ENCODE measurements at regions not wholly inside any gene's neighbourhood (a gene's known extent, or its start where the extent isn't known, plus 50 kb on each side); places are given as distances from the start of the nearest gene placed in this dataset.

DNA sequence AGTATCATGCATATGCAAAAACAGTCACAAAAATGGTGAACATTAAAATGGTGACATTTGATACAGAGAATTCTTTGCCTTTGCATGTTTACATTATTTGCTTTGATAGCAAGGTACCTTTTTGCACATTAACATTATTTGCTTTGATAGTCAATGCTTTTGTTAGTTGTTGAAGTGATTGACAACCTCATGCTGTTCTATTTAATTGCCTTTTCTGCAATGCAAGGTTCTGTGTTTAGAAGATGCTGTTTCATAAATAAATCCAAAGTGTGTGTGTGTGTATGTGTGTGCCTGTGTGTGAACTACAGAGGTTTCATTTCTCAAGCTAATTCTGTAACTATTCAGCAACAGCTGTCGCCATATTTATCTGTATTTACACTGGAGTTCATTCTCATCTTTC lies 668.7 kb downstream of the NR2F1-AS1 start:
- DNase-seq = peak; percentile 7

DNA sequence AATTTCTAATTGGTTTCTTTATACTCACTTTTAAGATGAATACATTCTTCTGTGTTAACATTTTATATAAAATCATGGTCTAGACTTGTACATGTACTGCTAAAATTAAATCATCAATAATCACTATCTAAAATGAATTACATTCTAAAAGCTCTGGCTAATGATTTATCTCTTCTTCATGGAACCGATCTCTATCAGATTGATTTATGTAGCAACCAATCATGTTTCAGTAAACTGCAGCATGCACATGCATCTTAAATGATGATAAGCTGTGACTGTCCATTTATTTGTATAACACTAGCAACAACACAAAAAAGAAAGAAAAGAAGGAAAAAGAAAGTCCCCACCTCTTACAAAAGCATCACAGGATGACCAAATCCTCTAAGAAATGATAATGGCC lies 669.2 kb downstream of the NR2F1-AS1 start:
- DNase-seq = no peak

DNA sequence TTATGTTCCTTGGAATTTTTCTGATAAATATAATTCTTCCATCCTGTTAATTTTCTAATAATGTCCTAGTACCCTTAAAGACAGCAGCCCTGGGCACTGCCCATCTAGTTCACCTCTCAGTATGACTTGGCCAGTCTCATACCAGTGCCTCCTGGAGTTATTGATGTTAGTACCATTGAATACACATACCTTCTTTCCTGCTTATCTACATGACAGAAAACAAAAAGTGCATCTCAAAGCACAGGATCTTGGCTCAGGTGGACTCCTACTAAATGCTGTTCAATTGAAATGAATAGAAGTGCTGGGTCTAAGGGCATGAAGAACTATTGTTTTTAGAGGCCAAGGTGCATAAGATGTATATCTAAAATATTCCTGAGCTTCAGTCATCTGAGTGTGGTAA lies 669.7 kb downstream of the NR2F1-AS1 start:
- no peak for DNase-seq

DNA sequence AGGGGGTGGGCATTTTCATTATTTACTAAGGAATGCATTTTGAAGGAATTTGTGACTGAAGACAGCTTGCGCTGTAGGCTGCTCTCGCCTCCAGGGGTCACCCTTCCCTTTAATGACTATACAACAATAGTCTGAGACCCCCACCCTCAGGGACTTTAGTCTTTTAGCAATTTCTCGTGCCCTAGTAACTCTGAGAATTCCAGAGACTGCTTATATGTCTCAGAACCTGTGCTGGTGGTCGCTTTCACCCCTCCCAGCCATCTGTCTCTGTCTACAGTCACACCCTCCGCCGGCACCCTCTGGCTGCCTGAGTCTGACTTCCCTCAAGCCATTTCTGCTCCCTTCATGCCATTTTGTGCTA lies 671.4 kb downstream of the NR2F1-AS1 start:
- DNase-seq = peak; percentile 77

DNA sequence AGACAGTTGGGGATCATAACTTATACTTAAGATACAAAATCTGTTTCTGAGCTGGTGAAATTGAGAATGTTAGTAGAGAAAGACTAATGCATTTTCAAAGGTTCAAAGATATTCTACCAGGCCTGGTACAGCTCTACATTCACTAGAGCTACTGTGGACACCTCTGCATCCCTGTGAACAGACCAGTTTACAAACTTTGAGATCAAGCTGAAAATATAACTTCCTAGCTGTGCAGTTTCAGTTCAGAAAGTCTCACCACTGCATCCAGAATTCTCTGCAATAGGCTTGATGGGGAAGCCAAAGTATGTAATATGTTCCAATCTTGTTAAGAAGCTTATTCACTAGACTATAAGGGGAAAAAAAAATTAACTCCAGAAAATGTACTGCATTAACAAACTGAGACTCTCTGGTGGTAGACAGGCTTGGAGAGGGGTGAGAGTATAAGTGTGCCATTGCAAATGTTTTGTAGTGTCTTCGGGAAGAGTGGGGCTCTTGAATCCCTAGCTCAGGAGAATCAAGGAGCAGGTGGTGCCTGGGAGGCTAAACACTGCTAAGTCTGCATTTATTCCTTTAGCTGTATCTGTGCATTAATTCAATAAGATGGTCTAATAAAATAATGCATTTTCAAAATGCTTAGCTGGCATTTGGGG lies 671.9 kb downstream of the NR2F1-AS1 start:
- DNase-seq = peak; percentile 50

DNA sequence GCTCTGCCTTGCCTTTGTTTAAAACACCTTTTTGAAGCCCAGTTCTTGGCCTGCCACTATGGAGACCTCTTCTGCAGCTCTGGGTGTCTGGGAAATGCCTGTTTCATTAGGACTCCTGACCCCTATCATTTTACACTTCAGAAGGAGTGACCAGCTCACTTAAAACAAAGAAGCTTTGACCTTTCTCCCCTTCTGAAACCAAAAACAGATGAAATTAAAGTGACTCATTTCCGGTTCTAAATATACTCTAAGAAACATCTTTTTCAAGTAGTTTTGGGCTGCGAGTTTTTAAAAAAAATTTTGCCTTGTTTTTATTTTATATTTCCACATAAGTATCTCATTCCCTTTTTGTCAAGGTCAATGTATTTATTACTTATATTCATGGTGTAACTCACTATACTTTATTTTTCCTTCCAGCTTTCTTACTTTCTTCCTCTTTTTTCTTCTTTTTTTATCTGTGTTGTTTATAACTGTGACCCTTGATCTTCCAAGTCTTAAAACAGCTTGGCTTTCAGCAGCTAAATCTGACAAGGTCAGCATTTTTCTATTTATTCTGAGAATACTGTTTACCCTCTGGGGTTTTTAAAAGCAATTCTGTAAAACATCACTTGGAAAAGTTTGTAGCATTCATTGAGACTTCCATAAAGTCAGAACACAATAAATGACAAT lies 672.9 kb downstream of the NR2F1-AS1 start:
- no peak for DNase-seq

DNA sequence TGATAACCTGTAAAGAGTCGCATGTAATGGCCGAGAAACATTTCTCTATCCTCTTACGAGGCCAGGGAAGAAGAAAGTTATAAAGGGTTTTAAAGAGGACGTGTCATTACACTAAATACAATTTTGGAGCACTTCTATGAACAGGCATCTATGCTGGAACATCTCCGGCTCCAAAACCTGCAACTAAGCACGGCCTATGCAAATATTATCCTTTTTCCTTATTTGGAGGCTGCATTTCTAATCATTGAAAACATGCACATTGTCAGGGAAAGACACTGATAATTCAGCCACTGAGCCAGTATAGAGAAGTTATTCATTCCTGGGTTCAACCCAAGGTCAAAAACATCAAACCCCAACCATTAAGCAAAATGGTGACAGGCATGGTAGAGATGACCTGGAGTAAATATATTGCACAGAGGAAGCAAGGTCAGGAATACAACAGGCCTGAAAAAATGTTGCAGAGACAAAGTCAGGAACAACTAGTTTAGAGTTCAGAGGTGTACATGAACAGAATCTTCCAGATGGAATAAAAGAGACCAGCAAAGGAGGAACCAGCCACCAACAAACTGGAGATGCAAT lies 674.1 kb downstream of the NR2F1-AS1 start:
- no peak for DNase-seq

DNA sequence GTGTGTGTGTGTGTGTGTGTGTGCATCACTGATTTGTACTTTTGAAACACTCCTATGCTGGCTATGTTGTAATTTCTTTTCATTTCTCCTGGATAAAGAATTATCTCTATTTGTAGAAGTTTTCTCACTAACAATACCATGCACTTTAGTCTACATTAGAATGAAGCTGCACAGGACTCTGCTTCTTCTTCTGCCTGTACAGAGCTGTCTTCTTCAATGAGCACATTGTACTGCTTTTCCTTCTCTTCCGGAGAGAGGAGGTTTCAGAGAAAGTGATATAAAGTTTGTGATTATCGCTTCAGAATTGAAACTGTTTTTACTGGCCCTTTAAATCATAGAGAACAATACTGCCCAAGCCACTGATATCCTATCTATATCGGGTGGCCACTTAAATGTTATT lies 677.0 kb downstream of the NR2F1-AS1 start:
- DNase-seq = no peak

DNA sequence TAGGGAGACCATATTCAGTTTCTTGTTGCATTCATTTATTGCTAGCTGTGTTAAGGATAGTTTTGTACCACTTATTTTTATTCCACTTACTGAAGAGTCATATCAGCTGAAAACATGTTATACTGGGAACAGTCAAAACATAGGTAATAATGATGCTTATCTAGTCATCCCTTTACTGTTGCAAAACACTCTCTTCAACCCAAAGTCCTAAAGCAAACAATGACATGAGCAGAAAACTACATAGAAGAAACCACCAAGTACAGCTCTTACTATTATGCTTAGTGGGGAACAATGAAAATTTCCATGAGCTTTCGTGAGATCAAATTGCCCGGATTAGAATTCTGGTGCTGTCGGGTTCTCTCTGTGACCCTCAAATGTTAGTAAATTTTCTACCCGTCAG lies 681.4 kb downstream of the NR2F1-AS1 start:
- DNase-seq = no peak

DNA sequence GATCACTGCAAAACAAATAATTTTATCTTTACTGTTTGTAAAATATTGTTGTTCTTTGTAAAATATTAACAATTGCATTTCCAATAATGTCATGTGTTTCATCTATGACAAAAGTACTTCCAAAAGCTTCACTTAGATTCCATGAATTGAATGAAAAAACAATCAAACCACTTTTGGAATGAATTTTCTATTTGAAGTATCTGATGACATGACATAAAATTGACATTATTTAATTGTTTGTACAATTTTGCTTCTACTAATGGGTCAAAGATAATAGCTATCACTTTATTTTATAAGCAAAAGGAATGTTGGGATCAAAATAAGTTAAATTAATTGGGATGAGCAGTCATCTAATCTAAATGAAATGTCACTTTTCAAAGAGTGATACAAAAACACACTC lies 684.3 kb downstream of the NR2F1-AS1 start:
- DNase-seq = no peak

DNA sequence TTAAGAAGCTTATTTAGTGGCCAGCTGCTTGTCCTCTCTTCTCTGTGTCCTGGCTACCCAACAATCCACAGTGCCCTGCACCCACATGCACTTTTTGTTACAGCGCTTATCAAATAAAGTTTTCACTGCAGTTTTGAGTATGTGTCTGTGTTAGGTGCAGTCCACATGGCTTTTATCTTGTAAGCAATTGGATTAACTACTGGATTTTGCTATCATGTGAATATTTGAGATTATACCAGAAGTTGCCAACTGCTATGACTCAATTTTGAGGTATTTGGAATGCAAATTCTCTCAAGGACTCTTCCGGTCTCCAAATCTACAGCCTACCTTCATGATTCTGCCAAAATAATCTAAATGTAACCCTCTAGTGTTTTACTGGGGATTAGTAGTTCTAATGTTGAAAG lies 690.2 kb downstream of the NR2F1-AS1 start:
- no peak for DNase-seq

DNA sequence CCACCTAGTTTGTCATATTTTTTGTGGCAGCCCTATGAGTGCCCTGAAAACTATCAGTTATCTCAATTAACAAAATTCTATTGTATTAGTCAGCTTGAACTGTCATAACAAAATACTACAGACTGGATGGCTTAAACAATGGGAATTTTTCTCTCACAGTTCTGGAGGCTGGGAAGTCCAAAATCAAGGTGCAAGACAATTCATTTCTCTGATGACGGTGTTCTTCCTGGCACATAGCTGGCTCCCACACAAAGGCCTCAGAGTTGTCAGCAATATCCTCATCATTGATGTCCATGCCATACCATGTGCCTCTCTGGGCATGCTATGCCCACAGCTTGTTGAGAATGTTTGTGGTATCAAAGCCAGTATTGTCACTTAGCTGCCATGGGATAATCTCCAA lies 691.9 kb downstream of the NR2F1-AS1 start:
- no peak for DNase-seq

DNA sequence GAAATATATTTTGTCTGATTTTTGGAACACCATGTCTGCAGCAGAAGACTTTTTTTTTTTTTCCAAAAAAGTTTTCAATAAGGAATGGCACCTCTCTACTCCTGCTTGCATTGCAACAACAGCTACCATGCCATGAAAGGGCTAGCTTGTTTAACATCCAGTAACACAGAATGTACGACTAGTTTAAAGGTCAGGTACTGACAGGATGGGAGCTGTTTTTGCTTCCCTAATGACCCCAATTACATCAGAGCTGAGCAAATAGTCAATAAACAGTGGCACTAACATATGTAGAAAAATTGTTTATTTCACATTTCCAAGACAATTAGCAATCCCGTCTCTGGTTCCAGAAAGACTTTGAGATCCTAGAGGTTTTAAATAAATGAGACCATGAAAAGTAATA lies 693.8 kb downstream of the NR2F1-AS1 start:
- DNase-seq = no peak

DNA sequence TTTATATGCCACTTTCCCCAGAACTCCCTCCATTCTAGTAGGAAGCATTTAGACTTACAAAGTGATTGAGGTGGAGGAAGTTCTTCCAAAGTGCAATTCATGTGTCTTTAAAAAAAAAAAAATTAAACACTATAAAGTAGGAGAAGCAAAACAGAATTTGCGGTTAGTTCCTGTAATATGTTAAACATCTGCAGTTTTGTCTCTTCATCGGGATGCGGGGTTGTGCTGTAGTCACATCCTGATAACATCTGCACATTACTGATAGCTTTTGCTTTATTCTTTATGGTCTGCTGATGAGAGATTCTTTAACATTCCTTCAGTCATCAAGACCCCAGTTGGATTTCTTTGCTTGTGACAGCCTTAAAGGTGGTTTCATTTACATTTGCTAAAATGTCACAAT lies 694.3 kb downstream of the NR2F1-AS1 start:
- no peak for DNase-seq

DNA sequence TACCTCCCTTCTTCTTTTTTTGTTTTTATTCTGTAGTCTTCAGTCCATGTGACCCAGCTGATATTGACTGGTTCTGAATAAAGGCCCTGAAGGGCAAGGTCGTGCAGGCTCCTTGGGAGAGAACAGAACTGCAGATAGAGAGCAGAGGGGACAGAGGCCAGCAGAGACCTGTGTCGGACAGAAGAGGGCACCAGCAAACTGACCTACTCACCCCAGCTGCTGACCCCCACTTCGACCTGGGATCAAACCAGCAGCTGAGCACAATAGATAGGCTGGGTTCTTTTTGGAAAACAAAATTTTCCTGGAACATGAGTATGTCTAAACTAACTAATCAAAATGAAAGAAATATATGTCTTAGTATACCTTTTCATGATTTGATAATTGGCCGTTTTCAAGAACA lies 695.1 kb downstream of the NR2F1-AS1 start:
- DNase-seq = no peak

DNA sequence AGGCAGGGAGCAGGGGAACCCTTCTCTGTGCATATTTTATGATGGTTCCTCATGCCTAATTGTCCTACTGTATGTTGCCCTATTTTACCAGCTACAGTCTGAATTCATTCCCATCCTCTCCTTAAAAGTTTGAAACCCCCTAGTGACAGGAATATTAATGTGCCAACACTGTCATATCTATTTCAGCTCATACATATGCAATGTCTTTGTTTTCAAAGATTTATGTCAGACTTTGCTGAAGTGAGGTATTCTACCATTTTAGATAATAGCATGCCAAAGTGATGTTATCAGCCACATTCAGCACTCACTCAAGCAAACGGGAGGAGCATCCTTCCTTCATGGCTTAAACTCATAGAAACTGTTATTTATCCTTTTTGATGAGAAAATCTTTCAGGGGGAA lies 696.5 kb downstream of the NR2F1-AS1 start:
- no peak for DNase-seq

DNA sequence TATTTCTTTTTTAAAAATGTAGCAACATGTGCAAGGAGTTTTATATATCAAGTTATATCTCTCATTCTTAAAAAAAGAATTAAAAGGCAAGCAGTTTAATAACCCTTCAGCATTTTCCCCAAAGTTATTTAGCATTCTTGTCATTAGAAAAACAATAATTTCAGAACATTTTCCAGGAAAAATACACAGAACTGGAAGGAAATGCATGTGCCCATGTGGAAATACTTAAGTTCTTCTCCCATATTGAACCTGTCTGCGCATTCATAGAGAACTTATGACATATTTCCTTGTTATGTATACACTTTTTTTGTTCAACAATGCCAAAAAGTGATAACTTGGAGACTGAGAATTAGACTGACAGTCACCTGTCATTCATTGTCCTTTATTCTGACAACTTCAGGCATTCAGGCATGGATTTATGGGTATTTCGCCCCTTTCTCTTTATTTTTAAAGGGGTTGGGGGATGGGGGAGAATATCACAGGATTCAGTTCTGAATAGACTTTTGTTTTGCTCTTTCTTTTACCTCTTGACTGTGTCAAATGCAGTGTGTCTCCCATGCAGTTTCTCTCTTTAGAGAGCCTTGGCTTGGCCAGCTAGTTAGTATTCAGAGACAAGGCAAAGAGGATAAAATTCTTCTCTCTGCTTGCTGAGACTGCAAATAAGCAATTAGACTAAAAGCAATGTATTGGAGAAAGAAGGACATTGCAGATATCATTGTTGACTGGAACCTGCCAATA lies 701.0 kb downstream of the NR2F1-AS1 start:
- no peak for DNase-seq

DNA sequence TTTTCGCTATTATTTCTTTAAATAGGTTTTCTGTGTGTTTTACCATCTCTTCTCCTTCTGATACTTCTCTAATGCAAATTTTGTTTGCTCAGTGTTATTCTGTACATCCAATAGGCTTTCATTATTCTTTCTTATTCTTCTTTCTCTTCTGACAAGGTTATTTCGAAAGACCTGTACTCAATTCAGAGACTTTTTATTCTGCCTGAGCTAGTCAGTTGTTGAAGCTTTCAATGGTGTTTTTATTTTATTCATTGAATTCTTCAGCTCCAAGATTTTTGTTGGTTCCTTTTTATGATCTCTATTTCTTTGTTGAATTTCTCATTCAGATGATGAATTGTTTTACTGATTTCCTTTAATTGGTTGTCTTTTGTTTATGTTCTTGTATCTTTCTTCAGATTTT lies 706.2 kb downstream of the NR2F1-AS1 start:
- DNase-seq = no peak

DNA sequence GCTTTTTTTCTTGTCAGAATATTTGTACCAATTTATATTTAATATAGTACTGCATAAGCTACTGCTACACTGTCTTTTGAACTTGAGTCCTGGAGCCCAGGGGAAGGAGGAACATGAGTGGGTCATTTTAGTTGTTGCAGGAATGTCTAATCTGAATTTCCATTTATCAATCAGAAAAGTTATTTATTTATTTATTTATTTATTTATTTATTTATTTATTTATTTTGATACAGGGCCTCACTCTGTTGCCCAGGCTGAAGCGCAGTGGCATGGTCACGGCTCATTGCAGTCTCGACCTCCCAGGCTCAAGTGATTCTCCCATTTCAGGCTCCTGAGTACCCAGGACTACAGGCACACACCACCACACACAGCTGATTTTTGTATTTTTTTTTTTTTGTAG lies 712.6 kb downstream of the NR2F1-AS1 start:
- DNase-seq = no peak

DNA sequence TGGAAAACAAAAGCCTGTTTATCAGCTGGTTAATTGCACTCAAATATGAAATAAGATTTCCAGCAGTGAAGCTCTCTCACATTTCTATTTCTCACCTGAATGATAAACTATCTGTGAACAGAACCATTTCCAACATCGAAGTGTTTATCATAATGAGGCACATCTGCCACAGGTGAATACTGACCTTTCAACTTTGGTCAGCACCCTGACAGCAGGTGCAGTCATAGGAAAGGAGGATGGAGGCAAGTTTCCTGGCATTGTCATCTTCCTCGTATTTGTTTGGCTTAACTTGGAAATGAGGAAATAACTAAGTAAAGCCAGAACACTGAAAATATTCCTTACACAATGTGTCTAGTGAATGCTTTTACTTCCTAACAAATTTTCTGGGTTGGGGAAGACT lies 716.4 kb downstream of the NR2F1-AS1 start:
- DNase-seq = no peak

DNA sequence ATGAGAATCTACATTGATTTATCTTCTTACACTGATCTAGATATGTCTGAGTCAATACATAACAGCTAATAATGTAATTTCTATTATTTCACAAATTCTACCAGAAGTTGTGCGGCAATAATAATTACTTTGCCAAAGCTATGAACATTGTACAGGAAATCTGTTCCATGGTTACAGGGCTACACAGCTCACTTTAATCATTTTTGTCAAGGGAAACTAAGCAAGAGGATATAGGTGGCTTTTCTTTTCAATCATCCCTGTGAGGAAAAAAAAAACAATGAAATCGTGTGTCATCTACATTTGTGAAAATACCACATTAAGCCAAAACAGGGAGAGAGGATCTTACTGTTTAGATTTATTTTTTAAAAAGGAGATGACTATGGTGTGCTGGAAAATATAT lies 717.4 kb downstream of the NR2F1-AS1 start:
- DNase-seq = no peak

DNA sequence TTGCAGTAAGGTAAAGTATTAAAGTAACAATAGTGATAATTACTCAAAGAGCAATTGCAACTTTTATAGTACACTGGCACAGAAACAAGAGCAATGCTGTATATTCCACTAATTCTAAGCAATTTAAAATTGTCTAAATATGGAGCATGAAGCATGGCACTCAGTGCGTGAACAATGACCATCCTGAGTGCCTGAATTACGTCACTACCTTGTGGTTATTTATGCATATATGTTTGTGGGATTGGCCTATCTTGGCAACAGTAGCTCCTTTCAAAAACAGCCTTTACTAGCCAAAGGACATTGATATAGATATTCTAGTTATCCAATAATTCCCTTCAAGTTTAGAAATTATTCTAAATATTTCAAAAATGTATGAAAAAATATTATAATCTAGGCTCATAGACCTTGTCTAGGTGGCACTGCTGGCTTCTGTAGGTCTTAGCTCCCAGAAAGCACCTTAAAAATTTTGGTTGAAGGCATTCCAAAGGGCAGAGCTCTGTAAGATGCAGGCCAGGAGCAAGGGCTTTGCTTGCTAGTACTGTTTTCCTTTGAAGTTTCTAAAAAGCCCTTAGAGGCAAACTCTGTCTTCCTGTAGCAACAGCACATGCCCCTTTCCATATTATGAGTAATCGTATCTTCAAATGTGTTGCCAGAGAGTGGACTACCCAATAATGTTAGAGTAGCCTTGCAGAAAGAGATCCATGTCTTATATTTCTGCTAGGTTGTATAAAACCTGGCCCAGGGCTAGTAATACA lies 719.3 kb downstream of the NR2F1-AS1 start:
- DNase-seq = no peak

DNA sequence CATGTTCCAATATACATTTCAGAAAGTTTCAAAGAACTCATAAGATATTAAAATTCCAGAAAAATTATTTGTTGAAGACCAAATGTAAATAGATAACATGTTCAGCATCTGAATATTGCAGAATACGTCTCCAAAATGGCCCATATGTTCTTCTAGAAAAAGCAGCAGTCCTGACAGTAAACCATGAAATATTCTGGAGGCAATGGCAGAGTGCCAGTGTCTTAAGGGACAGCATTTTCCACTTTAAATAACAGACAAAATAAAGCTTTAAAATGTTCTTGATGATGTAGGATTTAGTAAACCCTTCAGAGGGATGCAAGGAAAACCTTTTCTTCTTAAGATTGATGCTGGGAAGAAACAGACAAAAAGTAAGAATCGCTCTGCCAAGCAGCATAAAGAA lies 721.0 kb downstream of the NR2F1-AS1 start:
- DNase-seq = no peak

All from NCI-H82 (cell line).